Activated T-cell treated with anti-CD3 and anti-CD28 coated beads, Interleukin-2, amount 50 U/mL, for 48 hours (primary cell): ENCODE measurements at regions not wholly inside any gene's neighbourhood (a gene's known extent, or its start where the extent isn't known, plus 50 kb on each side); places are given as distances from the start of the nearest gene placed in this dataset.

Experiments used
- DNase-seq, 2 experiments: peaks; one replicate each; pipeline ENCODE4 v3.0.0-alpha.2; 2020

- no peak for DNase-seq
Measured at GRCh38 chr11:110974731-110975130, 262.5 kb upstream of the ARHGAP20 start.

- DNase-seq: no peak
Measured at GRCh38 chr11:110973401-110973980, 261.3 kb upstream of the ARHGAP20 start.

- no peak for DNase-seq
Measured at GRCh38 chr11:110972640-110973039, 260.4 kb upstream of the ARHGAP20 start.

- DNase-seq: no peak
Measured at GRCh38 chr11:110972106-110972505, 259.9 kb upstream of the ARHGAP20 start.

GRCh38 chr11:110971140-110971539 is 258.9 kb upstream of the ARHGAP20 start:
- DNase-seq: no peak

GRCh38 chr11:110968348-110969062 is 256.3 kb upstream of the ARHGAP20 start:
- no peak for DNase-seq

GRCh38 chr11:110966131-110966530 is 253.9 kb upstream of the ARHGAP20 start:
- no peak for DNase-seq

GRCh38 chr11:110962921-110963320 is 250.7 kb upstream of the ARHGAP20 start:
- no peak for DNase-seq

GRCh38 chr11:110960167-110960566 is 247.9 kb upstream of the ARHGAP20 start:
- DNase-seq: no peak

GRCh38 chr11:110958216-110958615 is 246.0 kb upstream of the ARHGAP20 start:
- no peak for DNase-seq

GRCh38 chr11:110955776-110956175 is 243.5 kb upstream of the ARHGAP20 start:
- DNase-seq: no peak

GRCh38 chr11:110951950-110952503 is 239.8 kb upstream of the ARHGAP20 start:
- no peak for DNase-seq

- no peak for DNase-seq
Measured at GRCh38 chr11:110951037-110951949, 239.1 kb upstream of the ARHGAP20 start.

- DNase-seq: no peak
Measured at GRCh38 chr11:110948112-110948511, 235.9 kb upstream of the ARHGAP20 start.

- no peak for DNase-seq
Measured at GRCh38 chr11:110947096-110947495, 234.9 kb upstream of the ARHGAP20 start.

- DNase-seq: no peak
Measured at GRCh38 chr11:110939471-110939870, 227.2 kb upstream of the ARHGAP20 start.

GRCh38 chr11:110935018-110935640 is 222.9 kb upstream of the ARHGAP20 start:
- DNase-seq: no peak

- DNase-seq: no peak
Measured at GRCh38 chr11:110929129-110929528, 216.9 kb upstream of the ARHGAP20 start.

GRCh38 chr11:110928391-110928790 is 216.2 kb upstream of the ARHGAP20 start:
- no peak for DNase-seq

GRCh38 chr11:110921742-110922521 is 209.7 kb upstream of the ARHGAP20 start:
- no peak for DNase-seq

- DNase-seq: no peak
Measured at GRCh38 chr11:110919241-110919922, 207.1 kb upstream of the ARHGAP20 start.
